HFFc6 (cell line): ENCODE measurements at regions not wholly inside any gene's neighbourhood (a gene's known extent, or its start where the extent isn't known, plus 50 kb on each side); places are given as distances from the start of the nearest gene placed in this dataset.

Experiments
- DNase-seq: peaks from one replicate; pipeline ENCODE4 v3.0.0-alpha.2; 2018
- H3K27ac Mint-ChIP-seq: 2 replicates; pipeline ENCODE4 v1.8.0; 2020; ENCODE audit warnings: mild to moderate bottlenecking, mixed read lengths
- H3K27me3 Mint-ChIP-seq: 2 replicates; pipeline ENCODE4 v1.8.0; 2021; ENCODE audit warnings: mild to moderate bottlenecking, moderate library complexity, mixed read lengths; ENCODE audit not compliant: insufficient read depth
- H3K36me3 Mint-ChIP-seq: 2 replicates; pipeline ENCODE4 v1.8.0; 2021; ENCODE audit warnings: low read depth, mixed read lengths
- H3K4me1 Mint-ChIP-seq: 2 replicates; pipeline ENCODE4 v1.8.0; 2020; ENCODE audit warnings: low read depth, mixed read lengths
- H3K4me3 Mint-ChIP-seq: 2 replicates; pipeline ENCODE4 v1.8.0; 2020; ENCODE audit warnings: mild to moderate bottlenecking, moderate library complexity, mixed read lengths
- H3K9me3 Mint-ChIP-seq: 2 replicates; pipeline ENCODE4 v1.8.0; 2020; ENCODE audit warnings: mild to moderate bottlenecking, mixed read lengths
- TF ChIP-seq, protein P1 (sequence below): fragments of 200-600 bp; sonication (generic); IDR thresholded peaks from 2 replicates; pipeline ENCODE4 v1.5.0; 2021; ENCODE audit warnings: antibody characterized with exemption, mild to moderate bottlenecking

DNA sequence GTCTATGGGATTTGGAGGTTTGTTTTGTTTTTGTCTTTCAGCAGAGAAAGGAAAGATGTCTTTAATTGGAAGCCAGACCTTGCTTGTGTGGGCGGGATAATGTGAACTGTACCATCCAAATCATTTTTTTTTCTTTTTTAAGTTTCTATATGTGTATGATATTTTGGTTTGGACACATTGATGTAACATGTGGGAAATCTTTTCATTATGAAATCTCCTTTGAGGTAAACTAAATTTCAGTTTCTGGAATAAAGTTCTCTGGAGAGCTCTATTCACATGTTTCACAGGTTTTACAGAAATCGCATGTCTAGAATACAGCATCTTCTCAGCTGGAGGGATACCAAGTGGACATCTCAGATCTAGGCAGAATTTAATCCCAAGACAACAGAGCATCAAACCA lies 451.5 kb upstream of the MDFIC2 start:
- Mint-ChIP-seq H3K4me3 (no peak overlapping the region), H3K36me3 (no peaks in the 10 kb centered on the region), H3K4me1 (no peaks in the 10 kb centered on the region), H3K27me3 (peaks cover 2% of the 10 kb centered on the region; the same call in 1 of the 2 replicates), H3K9me3 (no peaks in the 10 kb centered on the region), H3K27ac (no peak overlapping the region)
- TF ChIP-seq, protein P1, sequence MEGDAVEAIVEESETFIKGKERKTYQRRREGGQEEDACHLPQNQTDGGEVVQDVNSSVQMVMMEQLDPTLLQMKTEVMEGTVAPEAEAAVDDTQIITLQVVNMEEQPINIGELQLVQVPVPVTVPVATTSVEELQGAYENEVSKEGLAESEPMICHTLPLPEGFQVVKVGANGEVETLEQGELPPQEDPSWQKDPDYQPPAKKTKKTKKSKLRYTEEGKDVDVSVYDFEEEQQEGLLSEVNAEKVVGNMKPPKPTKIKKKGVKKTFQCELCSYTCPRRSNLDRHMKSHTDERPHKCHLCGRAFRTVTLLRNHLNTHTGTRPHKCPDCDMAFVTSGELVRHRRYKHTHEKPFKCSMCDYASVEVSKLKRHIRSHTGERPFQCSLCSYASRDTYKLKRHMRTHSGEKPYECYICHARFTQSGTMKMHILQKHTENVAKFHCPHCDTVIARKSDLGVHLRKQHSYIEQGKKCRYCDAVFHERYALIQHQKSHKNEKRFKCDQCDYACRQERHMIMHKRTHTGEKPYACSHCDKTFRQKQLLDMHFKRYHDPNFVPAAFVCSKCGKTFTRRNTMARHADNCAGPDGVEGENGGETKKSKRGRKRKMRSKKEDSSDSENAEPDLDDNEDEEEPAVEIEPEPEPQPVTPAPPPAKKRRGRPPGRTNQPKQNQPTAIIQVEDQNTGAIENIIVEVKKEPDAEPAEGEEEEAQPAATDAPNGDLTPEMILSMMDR: no peak
- no peak for DNase-seq

DNA sequence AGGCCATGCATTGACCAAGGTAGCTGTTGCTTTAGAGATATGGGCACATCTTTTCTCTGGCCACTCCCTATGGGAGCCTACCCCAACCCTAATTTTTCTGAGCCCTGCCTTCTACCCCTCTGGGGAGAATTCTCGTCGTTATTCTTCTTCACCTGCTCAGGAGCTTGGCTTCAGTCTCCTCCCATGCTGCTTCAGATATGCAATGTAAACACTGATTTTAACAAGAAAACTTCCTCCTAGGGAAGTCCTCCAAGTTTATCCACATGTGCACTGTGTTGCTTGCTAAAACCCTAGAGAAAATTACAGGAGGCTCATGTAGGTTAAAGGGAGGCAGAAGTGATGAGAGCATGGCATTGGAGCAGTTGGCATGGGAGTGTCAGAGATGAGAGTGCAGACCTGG lies 445.2 kb upstream of the MDFIC2 start:
- Mint-ChIP-seq H3K27me3 (no peaks in the 10 kb centered on the region; the same call in 1 of the 2 replicates), H3K9me3 (no peaks in the 10 kb centered on the region), H3K36me3 (no peaks in the 10 kb centered on the region), H3K4me1 (peaks cover 11% of the 10 kb centered on the region; the same call in 1 of the 2 replicates), H3K27ac (no peak overlapping the region), H3K4me3 (no peak overlapping the region)
- TF ChIP-seq, protein P1: no peak
- DNase-seq: no peak

DNA sequence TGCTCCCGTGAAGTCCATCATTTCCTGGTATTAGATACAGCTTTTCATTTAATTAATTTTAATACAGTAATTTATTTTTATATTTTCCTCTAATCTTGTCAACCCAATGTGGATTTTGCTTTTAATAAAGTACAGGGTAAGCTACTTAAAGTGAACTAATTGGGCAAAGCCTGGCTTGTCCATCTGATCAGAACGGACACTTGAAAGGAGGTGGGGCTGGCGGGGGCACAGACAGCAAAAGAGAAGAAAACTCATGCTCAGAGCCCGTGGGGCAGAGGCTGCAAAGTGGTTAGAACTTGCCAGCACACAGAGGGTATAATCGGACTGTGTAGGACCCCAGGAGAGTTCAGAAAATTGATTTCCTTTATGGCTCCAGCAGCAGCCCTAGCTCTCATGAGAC lies 443.1 kb upstream of the MDFIC2 start:
- H3K27ac Mint-ChIP-seq: no peak overlapping the region
- H3K36me3 Mint-ChIP-seq: no peaks in the 10 kb centered on the region
- peaks cover 11% of the 10 kb centered on the region; the same call in 1 of the 2 replicates for H3K4me1 Mint-ChIP-seq
- no peak overlapping the region for H3K4me3 Mint-ChIP-seq
- H3K27me3 Mint-ChIP-seq: peaks cover 2% of the 10 kb centered on the region
- TF ChIP-seq, protein P1: no peak
- no peak for DNase-seq
- no peaks in the 10 kb centered on the region for H3K9me3 Mint-ChIP-seq

DNA sequence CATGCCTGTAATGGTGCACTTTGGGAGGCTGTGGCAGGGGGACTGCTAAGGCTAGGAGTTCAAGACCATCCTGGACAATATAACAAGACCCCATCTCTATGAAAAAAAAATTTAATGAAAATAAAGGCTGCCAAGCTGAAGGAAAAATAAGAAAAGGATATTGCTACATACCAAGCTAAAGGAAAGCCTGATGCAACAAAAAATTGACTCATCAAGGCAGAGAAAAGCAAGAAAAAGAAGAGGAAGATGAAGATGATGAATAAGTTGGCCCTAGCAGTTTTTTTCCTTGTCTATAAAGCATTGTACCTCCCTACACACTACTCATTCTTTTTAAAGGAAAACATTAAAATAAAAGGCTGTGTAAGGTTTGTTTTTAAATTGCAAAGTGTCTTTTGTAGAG lies 441.9 kb upstream of the MDFIC2 start:
- TF ChIP-seq, protein P1: no peak
- Mint-ChIP-seq H3K9me3 (no peaks in the 10 kb centered on the region), H3K4me1 (peaks cover 11% of the 10 kb centered on the region; the same call in 1 of the 2 replicates)

DNA sequence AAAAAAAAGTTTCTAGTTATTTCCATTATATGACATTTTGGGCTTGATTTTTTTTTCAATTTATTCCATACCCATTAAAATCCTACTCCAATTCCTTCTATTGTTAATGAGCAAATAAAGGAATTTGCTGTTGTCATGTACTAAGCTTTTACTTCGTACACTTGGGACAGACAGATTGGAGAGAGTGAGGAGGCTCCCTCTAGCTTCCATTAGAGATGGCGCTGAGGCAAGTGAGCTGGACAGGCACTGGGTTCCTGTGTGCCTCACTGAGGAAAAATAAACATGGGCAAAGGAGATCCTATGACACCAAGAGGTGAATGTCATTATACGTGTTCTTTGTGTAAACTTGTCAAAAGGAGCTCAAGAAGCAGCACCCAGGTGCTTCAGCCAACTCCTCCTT lies 441.1 kb upstream of the MDFIC2 start:
- H3K9me3 Mint-ChIP-seq: no peaks in the 10 kb centered on the region
- peaks cover 2% of the 10 kb centered on the region for H3K27me3 Mint-ChIP-seq

More for the DNA sequence above, 441.9 kb upstream of the MDFIC2 start:
- Mint-ChIP-seq H3K36me3 (no peaks in the 10 kb centered on the region), H3K27ac (no peak overlapping the region), H3K4me3 (no peak overlapping the region), H3K27me3 (peaks cover 2% of the 10 kb centered on the region)
- DNase-seq: no peak

More for the DNA sequence above, 441.1 kb upstream of the MDFIC2 start:
- TF ChIP-seq, protein P1: no peak
- no peak for DNase-seq
- H3K4me3 Mint-ChIP-seq: no peak overlapping the region
- H3K27ac Mint-ChIP-seq: no peak overlapping the region
- peaks cover 11% of the 10 kb centered on the region; the same call in 1 of the 2 replicates for H3K4me1 Mint-ChIP-seq
- no peaks in the 10 kb centered on the region for H3K36me3 Mint-ChIP-seq
